HepG2 (cell line): ENCODE measurements at regions not wholly inside any gene's neighbourhood (a gene's known extent, or its start where the extent isn't known, plus 50 kb on each side); places are given as distances from the start of the nearest gene placed in this dataset.

Source experiments
- AHR ChIP-seq: IDR thresholded peaks from 2 replicates; pipeline ENCODE4 v1.6.1; 2018; ENCODE audit warnings: missing genetic modification reagents, missing compliant biosample characterization
- FOSL1 ChIP-seq: sonication (generic); formaldehyde crosslinking; IDR thresholded peaks from 2 replicates; pipeline ENCODE4 v1.9.0; 2021; ENCODE audit warnings: missing genetic modification reagents, borderline replicate concordance
- FOXP1 ChIP-seq, 2 experiments: fragments of 450-650 bp in 1 of 2; IDR thresholded peaks; 2 replicates each; pipeline ENCODE4 v1.6.1; 2017 to 2018; ENCODE audit warnings: antibody characterized with exemption in 1 of 2
- GABPB1 ChIP-seq: IDR thresholded peaks from 2 replicates; pipeline ENCODE4 v1.6.1; 2016; ENCODE audit warnings: mild to moderate bottlenecking, missing genetic modification reagents, moderate library complexity, missing compliant biosample characterization
- KMT2B ChIP-seq: IDR thresholded peaks from 2 replicates; pipeline ENCODE4 v1.6.1; 2016; ENCODE audit warnings: missing genetic modification reagents, missing compliant biosample characterization
- NFYC ChIP-seq: IDR thresholded peaks from 2 replicates; pipeline ENCODE4 v1.6.1; 2016; ENCODE audit warnings: missing genetic modification reagents, missing compliant biosample characterization
- PAF1 ChIP-seq: IDR thresholded peaks from 2 replicates; pipeline ENCODE4 v1.6.1; 2016; ENCODE audit warnings: missing genetic modification reagents, missing compliant biosample characterization
- RNF219 ChIP-seq: sonication (generic); formaldehyde crosslinking; IDR thresholded peaks from 2 replicates; pipeline ENCODE4 v1.5.0; 2020; ENCODE audit warnings: mild to moderate bottlenecking, missing genetic modification reagents
- RXRA ChIP-seq: sonication (generic); formaldehyde crosslinking; IDR thresholded peaks from 2 replicates; pipeline ENCODE4 v1.5.1; 2020; ENCODE audit warnings: missing genetic modification reagents
- SALL2 ChIP-seq: sonication (generic); formaldehyde crosslinking; IDR thresholded peaks from 2 replicates; pipeline ENCODE4 v1.8.1; 2023; ENCODE audit warnings: mild to moderate bottlenecking, missing genetic modification reagents, inconsistent platforms
- XBP1 ChIP-seq: sonication (generic); formaldehyde crosslinking; IDR thresholded peaks from 2 replicates; pipeline ENCODE4 v1.5.0; 2020; ENCODE audit warnings: missing genetic modification reagents
- ZEB1 ChIP-seq: IDR thresholded peaks from 2 replicates; pipeline ENCODE4 v1.6.1; 2012; ENCODE audit warnings: mild to moderate bottlenecking, low read depth, inconsistent platforms; ENCODE audit not compliant: insufficient replicate concordance
- ZMYM4 ChIP-seq: sonication (generic); formaldehyde crosslinking; IDR thresholded peaks from 2 replicates; pipeline ENCODE4 v1.8.1; 2023; ENCODE audit warnings: mild to moderate bottlenecking, missing genetic modification reagents
- ZNF275 ChIP-seq: sonication (generic); formaldehyde crosslinking; IDR thresholded peaks from 2 replicates; pipeline ENCODE4 v1.8.0; 2022; ENCODE audit warnings: missing genetic modification reagents, mild to moderate bottlenecking, inconsistent platforms, borderline replicate concordance
- ZNF282 ChIP-seq: fragments of 450-650 bp; IDR thresholded peaks from 2 replicates; pipeline ENCODE4 v1.6.1; 2018; ENCODE audit not compliant: partially characterized antibody
- ZNF335 ChIP-seq: sonication (generic); formaldehyde crosslinking; IDR thresholded peaks from 2 replicates; pipeline ENCODE4 v1.4.0; 2020; ENCODE audit warnings: missing genetic modification reagents
- ZNF33A ChIP-seq: sonication (generic); formaldehyde crosslinking; IDR thresholded peaks from 2 replicates; pipeline ENCODE4 v1.5.1; 2020; ENCODE audit warnings: missing genetic modification reagents, mild to moderate bottlenecking, moderate library complexity, borderline replicate concordance
- ZNF546 ChIP-seq: sonication (generic); formaldehyde crosslinking; conservative IDR thresholded peaks from 2 replicates; pipeline ENCODE4 v1.8.1; 2023; ENCODE audit warnings: mild to moderate bottlenecking, missing genetic modification reagents
- ZNF646 ChIP-seq: sonication (generic); formaldehyde crosslinking; IDR thresholded peaks from 2 replicates; pipeline ENCODE4 v1.9.0; 2021; ENCODE audit warnings: mild to moderate bottlenecking, missing genetic modification reagents
- ZSCAN29 ChIP-seq: sonication (generic); formaldehyde crosslinking; conservative IDR thresholded peaks from 2 replicates; pipeline ENCODE4 v1.4.0; 2020; ENCODE audit warnings: mild to moderate bottlenecking, missing genetic modification reagents

GRCh38 chr6:26199057-26199772 lies 112.0 kb downstream of the HFE start (continued):
- TF ChIP-seq ZNF646 (CRISPR knock-in tag): 0 out of 2 replicates have a peak, but pooled peaks have one; percentile 36
- peak; percentile 57; the same call in 1 of the 2 replicates for TF ChIP-seq AHR (CRISPR knock-in tag)
- no peak for TF ChIP-seq XBP1 (CRISPR knock-in tag)
- peak; percentile 72 for TF ChIP-seq SALL2 (CRISPR knock-in tag)
- TF ChIP-seq ZEB1: no peak
- no peak for TF ChIP-seq FOSL1 (CRISPR knock-in tag)
- TF ChIP-seq GABPB1 (CRISPR knock-in tag): peak; percentile 65; the same call in 1 of the 2 replicates
- TF ChIP-seq ZSCAN29 (CRISPR knock-in tag): no peak
- TF ChIP-seq ZNF33A (CRISPR knock-in tag): peak; percentile 84; the same call in 1 of the 2 replicates
- TF ChIP-seq ZNF335 (CRISPR knock-in tag): 0 out of 2 replicates have a peak, but pooled peaks have one; percentile 17
- peak; percentile 64; the same call in 1 of the 2 replicates for TF ChIP-seq KMT2B
- peak; percentile 84 for TF ChIP-seq RNF219 (CRISPR knock-in tag)
- TF ChIP-seq FOXP1 (IDR thresholded peaks at IDR 0.05): no peak
- 0 out of 2 replicates have a peak, but pooled peaks have one; percentile 6 for TF ChIP-seq FOXP1 (CRISPR knock-in tag; IDR thresholded peaks at IDR 0.05)
- no peak for TF ChIP-seq ZNF282
- peak; percentile 96 for TF ChIP-seq NFYC (CRISPR knock-in tag)
- no peak for TF ChIP-seq PAF1
- peak; percentile 90 for TF ChIP-seq ZMYM4 (CRISPR knock-in tag)
- no peak for TF ChIP-seq ZNF546
- 0 out of 2 replicates have a peak, but pooled peaks have one; percentile 39 for TF ChIP-seq ZNF275 (CRISPR knock-in tag)
- TF ChIP-seq RXRA (CRISPR knock-in tag): no peak
